ENCODE measurements at regions not wholly inside any gene's neighbourhood (a gene's known extent, or its start where the extent isn't known, plus 50 kb on each side); places are given as distances from the start of the nearest gene placed in this dataset.

- H3K9me3 ChIP-seq (ENCODE audit: control insufficient read depth, insufficient read depth, low read depth, low read length) = no peaks in the 10 kb centered on the region
- no peak overlapping the region for H3K4me3 ChIP-seq (ENCODE audit: low read depth, low read length)
- H3K27ac ChIP-seq (ENCODE audit: extremely low read depth, low read depth, low read length) = no peak overlapping the region
- no peaks in the 10 kb centered on the region for H3K36me3 ChIP-seq (ENCODE audit: control insufficient read depth in 2 of 2, insufficient read depth in 1 of 2, low read length in 2 of 2)
- ChIA-PET POLR2A (no interaction called here), CTCF (no interaction called here)
- H3K4me1 ChIP-seq (ENCODE audit: control insufficient read depth, insufficient read depth, low read length) = no peaks in the 10 kb centered on the region
- TF ChIP-seq ZIC2 (tag by site-specific recombination; IDR thresholded peaks at IDR 0.05) = no peak
- no peak for TF ChIP-seq ZBTB21 (tag by site-specific recombination; IDR thresholded peaks at IDR 0.05)
- no peak for TF ChIP-seq ZNF423 (tag by site-specific recombination; IDR thresholded peaks at IDR 0.05)
- no peak for TF ChIP-seq PRDM10 (tag by site-specific recombination; IDR thresholded peaks at IDR 0.05)
- TF ChIP-seq GLIS2 (tag by site-specific recombination; IDR thresholded peaks at IDR 0.05) = no peak
- TF ChIP-seq RBAK (tag by site-specific recombination; IDR thresholded peaks at IDR 0.05) = no peak
- no peak for TF ChIP-seq ZFHX2 (tag by site-specific recombination; conservative IDR thresholded peaks at IDR 0.05)
- no peak for TF ChIP-seq ZNF623 (tag by site-specific recombination; IDR thresholded peaks at IDR 0.05)
- no peak for TF ChIP-seq YY2 (tag by site-specific recombination; IDR thresholded peaks at IDR 0.05)
- TF ChIP-seq ZNF513 (tag by site-specific recombination; IDR thresholded peaks at IDR 0.05) = no peak
- no peak for TF ChIP-seq ZNF157 (tag by site-specific recombination; IDR thresholded peaks at IDR 0.05)
- TF ChIP-seq SALL2 (tag by site-specific recombination; IDR thresholded peaks at IDR 0.05; ENCODE audit: borderline replicate concordance) = no peak
- TF ChIP-seq ZBTB1 (tag by site-specific recombination; IDR thresholded peaks at IDR 0.05) = no peak
- TF ChIP-seq ZNF223 (tag by site-specific recombination; IDR thresholded peaks at IDR 0.05) = no peak
- no peak for TF ChIP-seq ZBTB7A (tag by site-specific recombination; IDR thresholded peaks at IDR 0.05; ENCODE audit: low read depth)
- no peak for TF ChIP-seq ZNF654 (tag by site-specific recombination; IDR thresholded peaks at IDR 0.05; ENCODE audit: low read depth)
- TF ChIP-seq ZNF645 (tag by site-specific recombination; IDR thresholded peaks at IDR 0.05) = no peak
These were observed 1522.4 kb downstream of the SI start for GRCh38 chr3:163555918-163556317.

DNA sequence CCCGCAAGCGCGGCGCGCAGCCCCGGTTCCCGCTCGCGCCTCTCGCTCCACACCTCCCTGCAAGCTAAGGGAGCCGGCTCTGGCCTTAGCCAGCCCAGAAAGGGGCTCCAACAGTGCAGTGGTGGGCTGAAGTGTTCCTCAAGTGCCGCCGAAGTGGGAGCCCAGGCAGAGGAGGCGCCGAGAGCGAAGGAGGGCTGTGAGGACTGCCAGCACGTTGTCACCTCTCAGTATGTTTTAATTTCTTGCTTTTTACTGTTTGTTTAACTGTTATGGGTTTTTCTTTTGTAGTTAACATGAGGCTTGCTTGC lies 1525.7 kb downstream of the SI start:
- H3K36me3 ChIP-seq (ENCODE audit: control insufficient read depth in 2 of 2, insufficient read depth in 1 of 2, low read length in 2 of 2) = no peaks in the 10 kb centered on the region
- no peaks in the 10 kb centered on the region for H3K4me1 ChIP-seq (ENCODE audit: control insufficient read depth, insufficient read depth, low read length)
- H3K27ac ChIP-seq (ENCODE audit: extremely low read depth, low read depth, low read length) = no peak overlapping the region
- H3K4me3 ChIP-seq (ENCODE audit: low read depth, low read length) = no peak overlapping the region
- POLR2A ChIA-PET = no interaction called here
- H3K9me3 ChIP-seq (ENCODE audit: control insufficient read depth, insufficient read depth, low read depth, low read length) = no peaks in the 10 kb centered on the region
- no peak for TF ChIP-seq PBX3 (CRISPR knock-in tag; IDR thresholded peaks at IDR 0.05)
- no peak for TF ChIP-seq ZNF157 (tag by site-specific recombination; IDR thresholded peaks at IDR 0.05)
- no peak for TF ChIP-seq PRDM10 (tag by site-specific recombination; IDR thresholded peaks at IDR 0.05)
- no peak for TF ChIP-seq MYNN (tag by site-specific recombination; IDR thresholded peaks at IDR 0.05; ENCODE audit: borderline replicate concordance)
- TF ChIP-seq GLIS1 (tag by site-specific recombination; IDR thresholded peaks at IDR 0.05) = no peak
- no peak for TF ChIP-seq ZNF747 (tag by site-specific recombination; IDR thresholded peaks at IDR 0.05)
- TF ChIP-seq ZNF510 (tag by site-specific recombination; IDR thresholded peaks at IDR 0.05; ENCODE audit: insufficient replicate concordance) = no peak
- no peak for TF ChIP-seq RBAK (tag by site-specific recombination; IDR thresholded peaks at IDR 0.05)
- CTCF ChIA-PET = no interaction called here

Measured in HEK293 (cell line).